Erythroblast (primary cell): ENCODE measurements at regions not wholly inside any gene's neighbourhood (a gene's known extent, or its start where the extent isn't known, plus 50 kb on each side); places are given as distances from the start of the nearest gene placed in this dataset.

Source experiments
- GATA1 ChIP-seq: IDR thresholded peaks from 2 replicates; pipeline ENCODE4 v1.6.1; 2011; ENCODE audit warnings: low read depth, mild to moderate bottlenecking, control low read depth, low read length, moderate library complexity
- POLR2A ChIP-seq: IDR thresholded peaks from 2 replicates; pipeline ENCODE4 v1.6.1; 2011; ENCODE audit warnings: mild to moderate bottlenecking, low read length

DNA sequence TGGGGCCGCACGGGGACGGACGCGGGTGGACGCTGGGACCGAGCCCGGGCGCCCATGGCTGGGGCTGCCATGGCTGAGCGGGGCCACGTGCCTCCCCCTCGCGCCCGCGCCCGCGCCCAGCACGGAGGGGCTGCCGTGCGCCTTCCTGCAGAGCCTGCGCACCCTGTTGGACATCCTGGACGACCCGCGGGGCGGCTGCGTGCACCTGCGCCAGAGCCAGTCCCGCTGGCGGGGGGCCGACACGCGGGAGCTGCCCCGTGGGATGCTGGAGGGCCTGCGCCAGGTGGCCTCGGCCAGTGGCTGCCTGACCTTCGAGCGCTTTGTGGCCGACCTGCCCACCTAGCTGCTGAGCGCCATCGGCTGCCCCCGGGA is 72.5 kb upstream of the KCTD7 start:
- TF ChIP-seq POLR2A (no peak), GATA1 (no peak)
